H9 (cell line): ENCODE measurements at regions not wholly inside any gene's neighbourhood (a gene's known extent, or its start where the extent isn't known, plus 50 kb on each side); places are given as distances from the start of the nearest gene placed in this dataset.

Source experiments
- DNase-seq: peaks from one replicate; pipeline ENCODE4 v3.0.0-alpha.2; 2017
- H2AFZ ChIP-seq: one replicate; pipeline ENCODE4 v1.6.1; 2013; ENCODE audit warnings: mild to moderate bottlenecking, low read length, control low read depth, moderate library complexity
- H2AK5ac ChIP-seq: 2 replicates; pipeline ENCODE4 v1.6.1; 2013; ENCODE audit warnings: low read length, control low read depth, mixed read lengths; ENCODE audit not compliant: insufficient read length
- H2BK120ac ChIP-seq: one replicate; pipeline ENCODE4 v1.6.1; 2013; ENCODE audit warnings: low read depth, mild to moderate bottlenecking, low read length, control low read depth, inconsistent platforms; ENCODE audit not compliant: poor library complexity, severe bottlenecking
- H2BK12ac ChIP-seq: 2 replicates; pipeline ENCODE4 v1.6.1; 2013; ENCODE audit warnings: low read length, control low read depth, mixed read lengths, low read depth; ENCODE audit not compliant: insufficient read length
- H2BK15ac ChIP-seq: 2 replicates; pipeline ENCODE4 v1.6.1; 2013; ENCODE audit warnings: low read depth, low read length, control low read depth
- H2BK20ac ChIP-seq: one replicate; pipeline ENCODE4 v1.6.1; 2013; ENCODE audit warnings: low read depth, mild to moderate bottlenecking, low read length, control low read depth, inconsistent platforms; ENCODE audit not compliant: poor library complexity, severe bottlenecking
- H2BK5ac ChIP-seq: 2 replicates; pipeline ENCODE4 v1.6.1; 2013; ENCODE audit warnings: low read length, control low read depth, mixed read lengths; ENCODE audit not compliant: insufficient read length
- H3K14ac ChIP-seq: 2 replicates; pipeline ENCODE4 v1.6.1; 2013; ENCODE audit warnings: low read length, control low read depth; ENCODE audit not compliant: insufficient read depth
- H3K18ac ChIP-seq: 2 replicates; pipeline ENCODE4 v1.6.1; 2013; ENCODE audit warnings: low read depth, mild to moderate bottlenecking, mixed read lengths, low read length, control low read depth; ENCODE audit not compliant: insufficient read length
- H3K23ac ChIP-seq: 2 replicates; pipeline ENCODE4 v1.6.1; 2013; ENCODE audit warnings: low read length, control low read depth, mixed read lengths, low read depth; ENCODE audit not compliant: insufficient read length
- H3K23me2 ChIP-seq: 2 replicates; pipeline ENCODE4 v1.6.1; 2013; ENCODE audit warnings: low read depth, mild to moderate bottlenecking, mixed read lengths, low read length, control low read depth; ENCODE audit not compliant: insufficient read length, poor library complexity, severe bottlenecking
- H3K27ac ChIP-seq: 2 replicates; pipeline ENCODE4 v1.5.1; 2013; ENCODE audit warnings: low read length, control low read depth, mixed read lengths, low read depth; ENCODE audit not compliant: insufficient read length
- H3K27me3 ChIP-seq: 2 replicates; pipeline ENCODE4 v1.6.1; 2013; ENCODE audit warnings: low read length, control low read depth, inconsistent platforms; ENCODE audit not compliant: insufficient read depth
- H3K4ac ChIP-seq: 2 replicates; pipeline ENCODE4 v1.6.1; 2013; ENCODE audit warnings: low read depth, mild to moderate bottlenecking, control low read depth, inconsistent platforms, low read length, moderate library complexity
- H3K4me1 ChIP-seq: 2 replicates; pipeline ENCODE4 v1.6.1; 2013; ENCODE audit warnings: low read length, control low read depth, inconsistent platforms; ENCODE audit not compliant: insufficient read depth
- H3K4me2 ChIP-seq: 2 replicates; pipeline ENCODE4 v1.6.1; 2013; ENCODE audit warnings: low read length, control low read depth, mixed read lengths; ENCODE audit not compliant: insufficient read length, insufficient read depth
- H3K56ac ChIP-seq: 2 replicates; pipeline ENCODE4 v1.6.1; 2013; ENCODE audit warnings: low read depth, mild to moderate bottlenecking, mixed read lengths, low read length, control low read depth; ENCODE audit not compliant: insufficient read length
- H3K79me1 ChIP-seq: 2 replicates; pipeline ENCODE4 v1.6.1; 2013; ENCODE audit warnings: low read depth, mild to moderate bottlenecking, moderate library complexity, low read length, control low read depth, inconsistent platforms; ENCODE audit not compliant: insufficient read depth, poor library complexity, severe bottlenecking
- H3K79me2 ChIP-seq: 2 replicates; pipeline ENCODE4 v1.6.1; 2013; ENCODE audit warnings: low read length, control low read depth, inconsistent platforms; ENCODE audit not compliant: insufficient read depth
- H3K9ac ChIP-seq: 2 replicates; pipeline ENCODE4 v1.6.1; 2013; ENCODE audit warnings: low read length, control low read depth, mixed read lengths; ENCODE audit not compliant: insufficient read length; ENCODE audit errors: extremely low read depth
- H3K9me3 ChIP-seq: one replicate; pipeline ENCODE4 v1.6.1; 2013; ENCODE audit warnings: low read depth, low read length, inconsistent platforms; ENCODE audit not compliant: control insufficient read depth
- H3T11ph ChIP-seq: one replicate; pipeline ENCODE4 v1.6.1; 2013; ENCODE audit warnings: mild to moderate bottlenecking, low read length, control low read depth, inconsistent platforms
- H4K20me1 ChIP-seq: one replicate; pipeline ENCODE4 v1.6.1; 2013; ENCODE audit not compliant: control insufficient read depth, insufficient read length, insufficient read depth
- H4K5ac ChIP-seq: 2 replicates; pipeline ENCODE4 v1.6.1; 2013; ENCODE audit warnings: low read depth, mild to moderate bottlenecking, mixed read lengths, low read length, control low read depth; ENCODE audit not compliant: insufficient read length
- H4K8ac ChIP-seq: replicated peaks from 2 replicates; pipeline ENCODE4 v1.6.1; 2013; ENCODE audit warnings: low read length, control low read depth, mixed read lengths, low read depth; ENCODE audit not compliant: insufficient read length
- H4K91ac ChIP-seq: 2 replicates; pipeline ENCODE4 v1.6.1; 2013; ENCODE audit warnings: low read depth, mild to moderate bottlenecking, moderate library complexity, mixed read lengths, low read length, control low read depth; ENCODE audit not compliant: insufficient read length
- H3K27ac Mint-ChIP-seq, 3 experiments: 2 replicates in 2 of 3; 3 replicates in 1 of 3; pipeline ENCODE4 v1.8.0; 2020 to 2021; ENCODE audit warnings: mixed read lengths in 3 of 3, mild to moderate bottlenecking in 1 of 3, moderate library complexity in 1 of 3
- H3K27me3 Mint-ChIP-seq: 2 replicates; pipeline ENCODE4 v1.8.0; 2021; ENCODE audit warnings: low read depth, mild to moderate bottlenecking, moderate library complexity, mixed read lengths
- H3K36me3 Mint-ChIP-seq, 3 experiments: 2 replicates in 2 of 3; 3 replicates in 1 of 3; pipeline ENCODE4 v1.8.0; 2020 to 2021; ENCODE audit warnings: low read depth in 3 of 3, mixed read lengths in 3 of 3; ENCODE audit not compliant: insufficient read depth in 1 of 3
- H3K4me1 Mint-ChIP-seq, 2 experiments: 2 replicates each; pipeline ENCODE4 v1.8.0; 2020; ENCODE audit warnings: mixed read lengths in 2 of 2
- H3K4me3 Mint-ChIP-seq, 2 experiments: 2 replicates in 1 of 2; 3 replicates in 1 of 2; pipeline ENCODE4 v1.8.0; 2020 to 2021; ENCODE audit warnings: mild to moderate bottlenecking in 2 of 2, mixed read lengths in 2 of 2, moderate library complexity in 1 of 2
- H3K9me3 Mint-ChIP-seq, 2 experiments: 2 replicates in 1 of 2; 3 replicates in 1 of 2; pipeline ENCODE4 v1.8.0; 2020; ENCODE audit warnings: mild to moderate bottlenecking in 2 of 2, mixed read lengths in 2 of 2, moderate library complexity in 1 of 2
- CTCF ChIP-seq: fragments of 200-600 bp; sonication (generic); conservative IDR thresholded peaks from 3 replicates; pipeline ENCODE4 v1.8.0; 2021; ENCODE audit warnings: antibody characterized with exemption, mild to moderate bottlenecking
- WGBS: extraction: QIAGEN DNeasy Blood & Tissue Kit; methylation state at CpG from one replicate; pipeline ENCODE4 v1.1.7; 2013; ENCODE audit warnings: missing lambda C conversion rate, low lambda C conversion rate, mixed read lengths; ENCODE audit not compliant: insufficient read length; ENCODE audit errors: extremely low coverage; 5-methylcytosine and 5-hydroxymethylcytosine counted together

GRCh38 chr1:30146448-30146847 is 576.9 kb downstream of the MATN1 start:
- no CpG with 5 or more reads among the region's 8 CpGs for WGBS
- H3K4me1 Mint-ChIP-seq: peaks cover 0 to 2% of the 10 kb centered on the region in 2 experiments; a peak in 2 of 4 replicates
- no peaks in the 10 kb centered on the region for H3K27me3 ChIP-seq
- H2BK5ac ChIP-seq: no peak overlapping the region
- H3T11ph ChIP-seq: no peak overlapping the region
- H3K23me2 ChIP-seq: no peaks in the 10 kb centered on the region
- no peak overlapping the region for H3K4ac ChIP-seq
- DNase-seq: no peak
- no peak overlapping the region for H3K56ac ChIP-seq
- H3K27ac Mint-ChIP-seq: no peak overlapping the region
- H2BK120ac ChIP-seq: no peak overlapping the region
- H2BK15ac ChIP-seq: no peak overlapping the region
- peaks cover 4% of the 10 kb centered on the region for H3K27me3 Mint-ChIP-seq
- no peak overlapping the region for H4K91ac ChIP-seq
- no peak overlapping the region for H3K9ac ChIP-seq
- H4K8ac ChIP-seq: no peak overlapping the region
- H2BK12ac ChIP-seq: no peak overlapping the region
- H2AK5ac ChIP-seq: no peak overlapping the region
- no peak overlapping the region for H3K18ac ChIP-seq
- H3K27ac ChIP-seq: no peak overlapping the region
- no peaks in the 10 kb centered on the region for H3K4me1 ChIP-seq
- H3K9me3 ChIP-seq: peaks cover 3% of the 10 kb centered on the region
- H4K5ac ChIP-seq: no peak overlapping the region
- H4K20me1 ChIP-seq: no peaks in the 10 kb centered on the region
- H3K4me2 ChIP-seq: no peak overlapping the region
- H3K4me3 Mint-ChIP-seq: no peak overlapping the region
- H3K14ac ChIP-seq: no peak overlapping the region
- H2BK20ac ChIP-seq: no peak overlapping the region
- no peaks in the 10 kb centered on the region for H3K79me1 ChIP-seq
- H3K23ac ChIP-seq: no peak overlapping the region
- H3K9me3 Mint-ChIP-seq: peaks cover 21 to 34% of the 10 kb centered on the region in 2 experiments
- H2AFZ ChIP-seq: no peak overlapping the region
- H3K36me3 Mint-ChIP-seq: peaks cover 10 to 17% (median 14%) of the 10 kb centered on the region in 3 experiments
- H3K79me2 ChIP-seq: no peaks in the 10 kb centered on the region
- TF ChIP-seq CTCF: no peak
